ENCODE measurements at regions not wholly inside any gene's neighbourhood (a gene's known extent, or its start where the extent isn't known, plus 50 kb on each side); places are given as distances from the start of the nearest gene placed in this dataset.
"Not testable (repeated sequence)": the region's sequence is repeated elsewhere in the genome, so short reads cannot be mapped to it uniquely, and the experiment has no call there.

- no peak for DNase-seq
Measured at GRCh38 chr10:81288544-81288943, 586.5 kb upstream of the NRG3 start.

- no peak for DNase-seq
Measured at GRCh38 chr10:81297292-81297691, 577.7 kb upstream of the NRG3 start.

DNA sequence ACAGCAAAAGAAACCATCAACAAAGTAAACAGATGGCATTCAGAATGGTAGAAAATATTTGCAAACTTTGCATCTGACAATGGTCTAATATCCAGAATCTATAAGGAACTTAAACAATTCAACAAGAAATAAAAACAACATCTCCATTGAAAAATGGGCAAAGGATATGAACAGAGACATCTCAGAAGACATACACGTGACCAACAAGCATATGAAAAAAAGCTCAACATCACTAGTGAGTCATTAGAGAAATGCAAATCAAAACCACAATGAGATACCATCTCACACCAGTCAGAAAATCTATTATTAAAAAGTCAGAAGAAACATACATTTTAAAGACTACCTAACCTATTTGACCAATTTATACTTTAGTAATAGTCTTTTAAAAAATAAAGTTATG is 571.3 kb upstream of the NRG3 start:
- DNase-seq: no peak

- no peak for DNase-seq
Measured at GRCh38 chr10:81306971-81307782, 567.8 kb upstream of the NRG3 start.

DNA sequence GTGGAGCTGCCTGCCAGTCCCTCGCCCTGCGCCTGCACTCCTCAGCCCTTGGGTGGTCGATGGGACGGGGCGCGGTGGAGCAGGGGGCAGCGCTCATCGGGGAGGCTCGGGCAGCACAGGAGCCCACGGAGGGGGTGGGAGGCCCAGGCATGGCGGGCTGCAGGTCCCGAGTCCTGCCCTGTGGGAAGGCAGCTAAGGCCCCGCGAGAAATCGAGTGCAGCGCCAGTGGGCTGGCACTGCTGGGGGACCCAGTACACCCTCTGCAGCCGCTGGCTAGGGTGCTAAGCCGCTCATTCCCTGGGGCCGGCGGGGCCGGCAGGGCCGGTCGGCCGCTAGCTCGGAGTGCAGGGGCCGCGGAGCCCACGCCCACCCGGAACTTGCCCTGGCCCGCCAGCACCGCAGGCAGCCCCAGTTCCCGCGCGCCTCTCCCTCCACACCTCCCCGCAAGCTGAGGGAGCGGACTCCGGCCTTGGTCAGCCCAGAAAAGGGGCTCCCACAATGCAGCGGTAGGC is 565.9 kb upstream of the NRG3 start:
- DNase-seq: no peak

DNA sequence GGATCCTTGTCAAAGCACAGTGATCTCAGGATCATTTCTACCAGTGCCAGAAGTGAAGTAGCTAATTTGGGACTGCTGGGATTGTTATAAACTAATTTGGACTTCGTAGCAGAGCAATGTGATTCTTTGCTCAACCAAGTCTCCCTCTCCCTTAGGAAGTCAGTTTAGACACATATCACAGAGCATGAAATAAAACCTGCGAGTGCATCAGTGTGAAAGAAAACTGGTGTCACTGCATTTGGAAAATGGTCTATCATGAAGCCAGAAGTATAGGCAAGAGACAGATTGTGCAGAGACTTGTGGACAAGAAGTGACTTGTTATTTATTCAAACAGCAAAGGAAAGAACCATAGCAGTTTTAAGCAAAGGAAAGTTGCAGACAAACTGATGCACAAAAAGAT is 560.5 kb upstream of the NRG3 start:
- no peak for DNase-seq

- DNase-seq: no peak
Measured at GRCh38 chr10:81315026-81315425, 560.0 kb upstream of the NRG3 start.

DNA sequence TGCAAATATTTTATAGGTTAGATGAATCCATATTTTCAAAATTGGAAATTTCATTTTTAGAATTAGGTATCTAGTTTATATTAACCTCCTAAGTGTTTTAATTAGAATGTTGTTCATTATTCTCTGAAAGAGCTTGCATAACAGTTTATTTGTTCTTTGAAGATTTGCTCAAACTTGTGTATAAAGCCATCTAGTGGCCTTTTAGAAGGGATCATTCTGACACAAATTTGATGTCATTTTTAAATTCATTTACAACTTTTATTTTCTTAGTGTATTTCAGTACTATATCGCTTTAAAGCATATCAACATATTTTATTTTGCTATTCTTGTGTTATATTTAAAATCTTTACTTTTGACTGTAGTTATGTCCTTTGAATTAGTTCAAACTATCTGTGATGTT is 527.0 kb upstream of the NRG3 start:
- DNase-seq: no peak

GRCh38 chr10:81367132-81367531 is 507.9 kb upstream of the NRG3 start:
- no peak for DNase-seq

- DNase-seq: no peak
Measured at GRCh38 chr10:81386817-81387216, 488.2 kb upstream of the NRG3 start.

DNA sequence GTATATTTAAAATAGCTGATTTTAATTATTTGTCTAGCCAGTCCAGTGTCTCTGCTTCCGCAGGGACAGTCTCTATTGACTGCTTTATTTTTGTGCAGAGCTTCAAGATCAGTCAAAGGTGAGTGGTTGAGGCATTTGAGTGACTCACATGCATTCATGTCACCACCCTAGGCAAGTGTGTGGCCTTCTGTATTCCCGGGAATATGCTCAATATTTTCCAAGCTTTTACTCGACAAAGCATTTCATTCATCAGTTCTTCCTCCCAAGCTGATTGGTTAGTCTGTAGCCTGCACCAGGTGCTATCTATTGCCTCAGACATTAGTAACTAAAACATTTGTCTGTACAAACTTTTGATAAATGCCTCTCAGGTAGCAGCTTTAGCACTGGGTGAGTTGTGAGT is 471.5 kb upstream of the NRG3 start:
- DNase-seq: no peak

- DNase-seq: no peak
Measured at GRCh38 chr10:81405399-81405798, 469.6 kb upstream of the NRG3 start.

- no peak for DNase-seq
Measured at GRCh38 chr10:81414038-81414437, 461.0 kb upstream of the NRG3 start.

GRCh38 chr10:81426722-81427121 is 448.3 kb upstream of the NRG3 start:
- DNase-seq: no peak

- DNase-seq: no peak
Measured at GRCh38 chr10:81428456-81429134, 446.4 kb upstream of the NRG3 start.

GRCh38 chr10:81439445-81439844 is 435.5 kb upstream of the NRG3 start:
- DNase-seq: no peak

DNA sequence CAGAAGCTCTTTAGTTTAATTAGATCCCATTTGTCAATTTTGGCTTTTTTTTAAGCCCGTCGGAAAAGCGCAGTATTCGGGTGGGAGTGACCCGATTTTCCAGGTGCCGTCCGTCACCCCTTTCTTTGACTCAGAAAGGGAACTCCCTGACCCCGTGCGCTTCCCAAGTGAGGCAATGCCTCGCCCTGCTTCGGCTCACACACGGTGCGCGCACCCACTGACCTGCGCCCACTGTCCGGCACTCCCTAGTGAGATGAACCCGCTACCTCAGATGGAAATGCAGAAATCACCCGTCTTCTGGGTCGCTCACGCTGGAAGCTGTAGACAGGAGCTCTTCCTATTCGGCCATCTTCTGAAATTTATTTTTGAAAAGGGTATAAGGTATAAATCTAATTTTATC is 433.4 kb upstream of the NRG3 start:
- DNase-seq: not testable (repeated sequence)

- DNase-seq: no peak
Measured at GRCh38 chr10:81444242-81444929, 430.6 kb upstream of the NRG3 start.

DNA sequence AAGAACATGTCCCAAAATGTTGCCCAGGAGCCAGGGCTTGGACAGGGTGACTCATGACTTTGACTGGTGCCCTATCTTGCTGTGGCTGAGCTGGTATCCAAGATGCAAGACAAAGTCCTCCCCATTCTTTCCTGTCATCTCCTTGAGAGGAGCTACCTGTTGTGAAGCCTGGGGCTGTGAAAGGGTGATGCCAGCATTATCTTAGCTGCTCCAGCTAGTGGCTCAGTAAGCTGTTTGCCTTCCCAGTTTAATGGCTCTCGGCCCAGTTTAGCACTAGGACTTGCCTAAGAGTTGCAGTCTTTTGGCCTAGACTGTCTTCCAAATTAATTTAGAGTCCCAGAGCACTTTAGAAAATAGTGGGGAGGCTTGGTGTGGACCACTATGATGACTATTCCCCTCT is 424.3 kb upstream of the NRG3 start:
- DNase-seq: no peak

- DNase-seq: no peak
Measured at GRCh38 chr10:81472927-81473470, 402.0 kb upstream of the NRG3 start.

GRCh38 chr10:81473755-81474154 is 401.2 kb upstream of the NRG3 start:
- DNase-seq: no peak

- DNase-seq: no peak
Measured at GRCh38 chr10:81479316-81479715, 395.7 kb upstream of the NRG3 start.

DNA sequence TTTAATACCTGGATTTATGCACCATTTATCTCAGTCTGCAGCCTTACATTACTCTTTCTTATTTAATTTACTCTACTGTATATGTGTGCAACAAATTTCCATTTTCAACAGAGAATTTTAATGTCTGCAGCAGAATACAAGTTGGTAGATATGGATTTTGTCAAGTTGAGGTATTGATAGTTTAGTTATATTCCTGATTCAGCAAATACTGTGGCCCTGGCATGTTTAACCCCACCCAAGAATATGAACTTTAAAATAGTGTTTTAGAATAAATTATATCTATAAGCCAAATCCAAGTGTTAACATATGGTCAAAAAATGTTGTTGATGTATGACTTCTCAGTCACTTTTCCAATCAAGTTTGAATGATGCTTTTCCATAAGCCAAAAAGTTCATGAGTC is 378.4 kb upstream of the NRG3 start:
- no peak for DNase-seq
